Cerebellar cortex (tissue), 1 donor: ENCODE measurements at regions not wholly inside any gene's neighbourhood (a gene's known extent, or its start where the extent isn't known, plus 50 kb on each side); places are given as distances from the start of the nearest gene placed in this dataset.

ENCODE experiments used
- DNase-seq: peaks from one replicate; pipeline ENCODE4 v3.0.0-alpha.2; 2015; ENCODE audit warnings: low spot score

DNA sequence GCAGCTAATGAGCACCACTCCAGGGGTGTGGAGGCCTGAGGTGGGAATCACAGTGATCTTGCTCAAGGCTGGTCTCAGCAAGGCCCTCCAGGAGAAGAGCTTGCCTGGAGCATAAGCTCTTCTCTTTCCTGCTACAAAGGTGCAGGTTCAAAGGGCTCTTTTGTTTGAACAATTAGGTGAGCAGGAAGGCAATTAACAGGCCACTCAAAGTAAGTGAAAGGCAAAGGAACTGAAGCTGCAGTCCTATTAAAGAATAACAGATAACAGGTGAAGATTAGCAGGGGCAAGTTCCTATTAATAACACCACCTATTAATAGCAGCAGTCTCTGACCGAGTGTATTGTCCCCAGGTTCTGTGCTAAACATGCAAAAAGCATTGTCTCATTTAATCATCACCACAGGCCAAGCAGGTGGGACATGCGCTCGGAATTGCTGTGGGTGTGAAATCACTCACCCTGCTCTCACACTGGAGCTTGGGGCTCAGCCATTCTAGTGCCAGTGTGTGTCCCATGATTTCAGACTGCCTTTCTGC, 113.8 kb downstream of the RHOU start:
- DNase-seq = no peak

- no peak for DNase-seq
Measured at GRCh38 chr1:228850141-228851100, 115.1 kb downstream of the RHOU start.

DNA sequence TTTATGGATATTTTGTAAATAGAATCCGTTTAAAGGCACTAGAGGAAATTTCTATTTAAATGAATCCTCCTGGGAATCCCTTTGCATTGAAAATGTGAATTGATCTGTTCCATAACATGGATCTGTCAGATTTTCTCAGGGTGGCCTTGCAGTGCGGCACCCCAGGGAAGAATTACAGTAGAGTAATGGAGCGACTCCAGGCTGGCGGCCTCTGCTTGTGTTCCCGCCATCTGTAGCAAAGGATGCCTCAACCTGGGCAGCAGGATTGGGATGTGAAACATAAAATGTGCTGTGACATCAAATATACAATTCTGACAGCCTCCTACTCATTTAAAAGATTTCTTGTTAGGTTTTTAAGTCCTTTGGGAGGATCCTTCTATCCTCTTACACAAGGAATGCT, 115.9 kb downstream of the RHOU start:
- no peak for DNase-seq

- DNase-seq = no peak
Measured at GRCh38 chr1:228851618-228852017, 116.3 kb downstream of the RHOU start.

- no peak for DNase-seq
Measured at GRCh38 chr1:228852024-228852423, 116.7 kb downstream of the RHOU start.

GRCh38 chr1:228852511-228853088, 117.3 kb downstream of the RHOU start:
- no peak for DNase-seq

DNA sequence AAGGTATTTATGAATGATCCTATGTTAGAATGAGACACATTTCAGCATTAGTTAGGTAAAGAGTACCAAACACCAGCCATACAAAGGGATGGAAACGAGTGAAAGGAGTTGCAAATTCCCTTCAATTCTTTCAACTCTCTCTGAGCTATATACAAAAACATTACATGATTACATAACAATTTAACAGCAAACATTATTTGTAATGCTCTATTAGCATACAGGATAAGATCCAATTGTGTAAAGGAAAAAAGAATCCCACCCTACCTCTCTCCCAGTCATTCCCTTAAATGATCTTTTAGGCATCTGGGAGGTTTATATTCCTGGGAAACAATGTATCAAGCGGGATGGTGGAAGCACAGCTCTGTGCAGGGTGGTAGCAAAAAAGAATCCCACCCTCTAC, 117.9 kb downstream of the RHOU start:
- DNase-seq = no peak

DNA sequence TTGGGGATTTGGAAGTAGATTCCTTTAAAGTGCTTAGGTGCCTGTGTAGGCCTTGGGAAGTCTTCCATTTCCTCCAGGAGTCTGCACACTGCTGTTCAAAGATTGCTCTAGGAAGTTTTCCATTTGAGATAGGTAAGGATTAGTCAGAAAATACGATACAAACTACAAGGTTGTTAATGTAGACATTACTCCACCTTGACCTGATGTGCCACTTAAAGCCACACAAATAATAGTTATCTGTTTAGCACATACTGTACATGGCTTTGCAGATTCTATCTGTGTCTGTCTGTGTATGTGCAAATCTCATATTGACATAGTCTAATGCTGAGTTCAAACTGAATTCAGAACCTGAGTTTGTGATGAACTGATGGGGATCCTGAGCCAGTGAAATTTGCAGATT, 118.4 kb downstream of the RHOU start:
- no peak for DNase-seq

GRCh38 chr1:228854907-228855306, 119.6 kb downstream of the RHOU start:
- DNase-seq = no peak

- DNase-seq = no peak
Measured at GRCh38 chr1:228857611-228858010, 122.3 kb downstream of the RHOU start.

GRCh38 chr1:228860911-228861831, 125.9 kb downstream of the RHOU start:
- DNase-seq = no peak

DNA sequence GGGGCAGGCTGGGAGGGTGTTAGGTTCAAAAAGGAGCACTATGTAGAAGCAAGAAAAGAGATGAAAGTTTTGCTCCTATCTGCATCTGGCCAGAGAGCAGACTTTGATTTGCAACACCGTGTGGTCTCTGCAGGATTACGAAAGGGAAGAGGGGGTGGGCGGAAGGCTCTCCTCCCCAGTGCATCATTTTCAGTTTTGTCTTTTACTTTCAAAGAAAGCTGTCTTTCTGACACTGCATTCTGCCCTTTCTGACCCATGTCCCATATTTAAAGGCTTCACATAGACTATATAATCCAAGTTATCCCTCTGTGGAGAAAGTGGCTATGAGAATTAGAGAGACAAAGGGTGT, 126.5 kb downstream of the RHOU start:
- DNase-seq = no peak

DNA sequence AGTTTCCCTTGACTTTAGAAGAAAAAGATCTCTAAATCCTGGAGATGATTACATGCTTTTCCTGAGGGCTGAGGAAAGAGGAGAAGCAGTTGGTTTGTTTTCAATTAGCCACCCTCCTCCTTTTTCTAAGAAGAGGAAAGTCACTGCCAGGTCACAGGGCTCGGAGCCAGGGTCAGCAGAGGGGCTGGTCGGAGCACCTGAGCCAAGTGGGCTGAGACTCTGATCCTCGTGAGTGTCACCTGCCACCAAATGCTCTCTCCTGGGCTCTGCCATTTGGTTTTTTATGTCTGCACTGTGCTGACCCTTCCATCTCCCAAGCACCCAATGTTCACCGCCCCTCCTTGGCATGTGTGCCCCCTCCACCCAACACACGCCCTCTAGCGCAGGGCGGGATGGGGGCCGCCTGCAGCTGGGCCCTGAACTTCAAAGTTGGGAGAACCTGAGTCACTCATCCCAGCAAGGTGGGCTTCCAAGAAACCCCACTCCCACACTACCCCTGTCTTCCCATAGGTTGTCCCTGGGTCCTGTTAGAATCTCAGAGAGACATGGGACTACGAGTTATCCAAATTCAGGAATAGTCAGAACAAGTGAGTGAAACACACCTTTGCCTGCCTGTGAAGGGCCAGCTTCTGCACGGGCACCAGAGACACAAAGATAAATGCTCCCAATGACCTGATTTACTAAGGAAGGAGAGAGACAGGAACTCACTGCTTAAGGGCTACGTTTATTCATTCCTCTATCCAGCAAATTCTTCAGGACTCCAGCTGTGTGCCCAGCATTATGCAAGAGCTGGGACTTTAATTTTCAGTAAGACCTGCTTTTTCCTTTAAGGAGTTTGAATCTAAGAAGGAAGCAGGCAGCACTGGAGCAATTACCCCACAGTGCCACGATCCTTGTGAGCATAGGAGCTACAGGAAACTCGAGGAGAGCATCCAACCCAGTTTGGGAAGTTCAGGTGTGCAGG, 127.5 kb downstream of the RHOU start:
- no peak for DNase-seq

DNA sequence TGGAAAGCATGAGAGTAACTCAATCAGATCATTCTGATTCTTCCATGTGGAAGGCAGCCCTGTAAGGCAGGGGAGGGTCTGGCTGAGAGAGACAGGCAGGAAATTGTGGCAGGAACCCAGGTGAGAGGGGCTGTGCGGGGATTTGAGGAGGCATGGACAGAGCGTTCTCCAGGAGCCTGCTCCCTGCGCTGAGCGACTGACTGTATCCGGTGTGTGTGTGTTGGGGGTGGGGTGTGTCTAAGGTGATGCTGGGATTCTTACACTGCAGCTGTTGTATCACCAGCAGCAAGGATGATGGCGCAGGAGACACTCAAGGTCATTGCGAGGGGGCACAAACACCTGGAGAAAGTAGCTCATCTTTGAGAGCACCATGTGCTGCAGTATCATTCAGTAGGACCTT, 128.5 kb downstream of the RHOU start:
- no peak for DNase-seq

GRCh38 chr1:228865627-228866330, 130.5 kb downstream of the RHOU start:
- DNase-seq = no peak

GRCh38 chr1:228866468-228866867, 131.2 kb downstream of the RHOU start:
- no peak for DNase-seq

DNA sequence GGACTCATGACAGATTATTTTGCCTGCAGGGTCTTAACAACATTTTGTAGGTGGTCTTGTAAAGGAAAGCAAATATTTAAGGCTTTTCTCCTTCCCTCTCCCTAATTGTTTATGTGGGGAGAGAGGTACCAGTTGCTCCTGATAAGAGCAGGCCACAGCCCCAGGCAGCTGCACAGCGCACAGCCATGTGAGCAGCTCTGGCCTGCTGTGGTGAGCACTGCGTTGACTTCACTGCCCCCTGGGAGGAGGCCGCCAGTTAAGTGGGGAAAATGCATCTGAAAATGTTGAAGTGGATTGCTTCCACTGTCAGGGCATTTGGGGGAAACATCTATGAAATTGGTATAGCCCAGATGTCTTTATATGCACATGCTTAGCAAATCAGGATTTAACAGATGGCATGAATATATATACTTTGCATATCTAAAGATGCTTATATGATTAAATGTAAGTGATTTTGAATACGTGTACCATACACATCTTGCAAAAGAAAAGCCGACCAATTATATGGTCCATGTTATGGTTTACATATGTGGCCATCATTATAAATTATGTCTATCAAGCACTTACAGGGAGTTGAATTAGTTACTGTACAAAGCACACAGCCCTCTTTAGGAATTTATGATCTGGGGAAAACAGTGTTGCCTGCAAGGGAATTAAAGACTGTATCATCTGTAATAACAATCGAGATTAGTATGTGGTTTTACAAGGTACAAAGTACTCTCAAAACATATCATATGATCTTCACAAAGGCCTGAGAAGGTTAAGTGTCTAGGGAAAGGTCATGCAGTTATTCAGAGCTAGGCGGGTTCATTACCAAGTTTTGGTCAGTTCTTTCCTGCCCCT, 132.1 kb downstream of the RHOU start:
- no peak for DNase-seq

- no peak for DNase-seq
Measured at GRCh38 chr1:228867951-228868730, 132.9 kb downstream of the RHOU start.

DNA sequence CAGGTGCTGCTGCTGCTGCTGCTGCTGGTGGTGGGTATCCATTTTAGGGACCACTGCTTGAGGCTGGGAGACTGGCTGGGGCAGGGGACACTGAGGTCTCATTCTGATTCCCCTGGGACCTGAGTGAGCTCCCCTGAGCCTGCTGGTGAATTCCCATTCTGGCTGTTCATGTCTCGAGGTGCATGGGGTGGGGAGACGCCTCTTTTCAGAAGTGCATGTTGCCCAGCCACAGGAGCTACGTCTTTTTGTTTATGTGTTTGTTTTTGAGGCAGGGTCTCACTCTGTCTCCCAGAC, 133.4 kb downstream of the RHOU start:
- DNase-seq = no peak
